Central memory CD8-positive, alpha-beta T cell (primary cell): ENCODE measurements at regions not wholly inside any gene's neighbourhood (a gene's known extent, or its start where the extent isn't known, plus 50 kb on each side); places are given as distances from the start of the nearest gene placed in this dataset.
"Not testable (repeated sequence)": the region's sequence is repeated elsewhere in the genome, so short reads cannot be mapped to it uniquely, and the experiment has no call there.

ENCODE experiments used
- ATAC-seq: fragments of 150-1000 bp; cut with Tn5 transposase; replicated peaks from 2 replicates; pipeline ENCODE4 v1.10.0; 2022; ENCODE audit warnings: mild to moderate bottlenecking, moderate FRiP score, moderate number of reproducible peaks; ENCODE audit not compliant: poor library complexity, severe bottlenecking; ENCODE audit errors: extremely low read depth
- DNase-seq, 2 donors: peaks; one replicate each; pipeline ENCODE4 v3.0.0; 2021; ENCODE audit warnings: low spot score in 2 of 2
- H3K27ac Mint-ChIP-seq: one replicate; pipeline ENCODE4 v1.8.0; 2022; ENCODE audit warnings: low read depth, mild to moderate bottlenecking, moderate library complexity, mixed read lengths
- H3K27me3 Mint-ChIP-seq: one replicate; pipeline ENCODE4 v1.8.0; 2022; ENCODE audit warnings: mixed read lengths
- H3K36me3 Mint-ChIP-seq: one replicate; pipeline ENCODE4 v1.8.0; 2022; ENCODE audit warnings: mild to moderate bottlenecking, moderate library complexity, mixed read lengths; ENCODE audit not compliant: insufficient read depth
- H3K4me1 Mint-ChIP-seq: one replicate; pipeline ENCODE4 v1.8.0; 2022; ENCODE audit warnings: mixed read lengths
- H3K4me3 Mint-ChIP-seq: one replicate; pipeline ENCODE4 v1.8.0; 2022; ENCODE audit warnings: mild to moderate bottlenecking, moderate library complexity, mixed read lengths
- H3K9me3 Mint-ChIP-seq: one replicate; pipeline ENCODE4 v1.8.0; 2022; ENCODE audit warnings: mixed read lengths

GRCh38 chr6:8839626-8840025 is 404.3 kb upstream of the SLC35B3 start:
- ATAC-seq (no peak), DNase-seq (no peak)
- Mint-ChIP-seq H3K4me3 (no peak overlapping the region), H3K27me3 (no peaks in the 10 kb centered on the region), H3K9me3 (peaks cover 6% of the 10 kb centered on the region), H3K27ac (no peak overlapping the region), H3K36me3 (no peaks in the 10 kb centered on the region), H3K4me1 (no peaks in the 10 kb centered on the region)

- Mint-ChIP-seq H3K4me1 (no peaks in the 10 kb centered on the region), H3K27me3 (no peaks in the 10 kb centered on the region), H3K27ac (no peak overlapping the region), H3K9me3 (peaks cover 4% of the 10 kb centered on the region), H3K36me3 (no peaks in the 10 kb centered on the region), H3K4me3 (no peak overlapping the region)
- DNase-seq (no peak), ATAC-seq (no peak)
These were observed 402.0 kb upstream of the SLC35B3 start for GRCh38 chr6:8837343-8837742.

GRCh38 chr6:8832695-8833094 is 397.4 kb upstream of the SLC35B3 start:
- H3K4me1 Mint-ChIP-seq, ATAC-seq, H3K9me3 Mint-ChIP-seq, DNase-seq, H3K27me3 Mint-ChIP-seq, H3K27ac Mint-ChIP-seq, H3K36me3 Mint-ChIP-seq, H3K4me3 Mint-ChIP-seq: not testable (repeated sequence)

GRCh38 chr6:8831366-8832152 is 396.2 kb upstream of the SLC35B3 start:
- Mint-ChIP-seq H3K27ac (no peak overlapping the region), H3K9me3 (peaks cover 6% of the 10 kb centered on the region), H3K27me3 (no peaks in the 10 kb centered on the region), H3K4me3 (no peak overlapping the region), H3K36me3 (no peaks in the 10 kb centered on the region), H3K4me1 (no peaks in the 10 kb centered on the region)
- no peak for DNase-seq
- ATAC-seq, result no peak

GRCh38 chr6:8830794-8831193 is 395.4 kb upstream of the SLC35B3 start:
- Mint-ChIP-seq H3K4me3 (no peak overlapping the region), H3K4me1 (no peaks in the 10 kb centered on the region), H3K27me3 (no peaks in the 10 kb centered on the region), H3K9me3 (peaks cover 11% of the 10 kb centered on the region), H3K36me3 (no peaks in the 10 kb centered on the region), H3K27ac (no peak overlapping the region)
- ATAC-seq, result no peak
- DNase-seq, result no peak

GRCh38 chr6:8829796-8830195 is 394.5 kb upstream of the SLC35B3 start:
- no peaks in the 10 kb centered on the region for H3K4me1 Mint-ChIP-seq
- H3K27me3 Mint-ChIP-seq, result no peaks in the 10 kb centered on the region
- no peak for ATAC-seq
- no peaks in the 10 kb centered on the region for H3K36me3 Mint-ChIP-seq
- no peak for DNase-seq
- peaks cover 11% of the 10 kb centered on the region for H3K9me3 Mint-ChIP-seq
- no peak overlapping the region for H3K4me3 Mint-ChIP-seq
- H3K27ac Mint-ChIP-seq, result no peak overlapping the region

- no peaks in the 10 kb centered on the region for H3K27me3 Mint-ChIP-seq
- no peaks in the 10 kb centered on the region for H3K4me1 Mint-ChIP-seq
- ATAC-seq (no peak), DNase-seq (no peak)
- no peaks in the 10 kb centered on the region for H3K36me3 Mint-ChIP-seq
- H3K4me3 Mint-ChIP-seq, result no peak overlapping the region
- H3K27ac Mint-ChIP-seq, result no peak overlapping the region
- H3K9me3 Mint-ChIP-seq, result peaks cover 7% of the 10 kb centered on the region
These were observed 394.0 kb upstream of the SLC35B3 start for GRCh38 chr6:8829296-8829695.

GRCh38 chr6:8828376-8828775 is 393.0 kb upstream of the SLC35B3 start:
- H3K27me3 Mint-ChIP-seq, result no peaks in the 10 kb centered on the region
- no peak for DNase-seq
- no peaks in the 10 kb centered on the region for H3K36me3 Mint-ChIP-seq
- H3K4me1 Mint-ChIP-seq, result no peaks in the 10 kb centered on the region
- peaks cover 7% of the 10 kb centered on the region for H3K9me3 Mint-ChIP-seq
- no peak overlapping the region for H3K4me3 Mint-ChIP-seq
- H3K27ac Mint-ChIP-seq, result no peak overlapping the region
- ATAC-seq, result no peak

GRCh38 chr6:8825726-8826125 is 390.4 kb upstream of the SLC35B3 start:
- Mint-ChIP-seq H3K27me3 (no peaks in the 10 kb centered on the region), H3K4me3 (no peak overlapping the region), H3K27ac (no peak overlapping the region), H3K36me3 (no peaks in the 10 kb centered on the region), H3K9me3 (peaks cover 7% of the 10 kb centered on the region), H3K4me1 (no peaks in the 10 kb centered on the region)
- no peak for DNase-seq
- ATAC-seq, result no peak

GRCh38 chr6:8821981-8822381 is 386.6 kb upstream of the SLC35B3 start:
- ATAC-seq (no peak), DNase-seq (no peak)
- Mint-ChIP-seq H3K9me3 (peaks cover 12% of the 10 kb centered on the region), H3K27ac (no peak overlapping the region), H3K36me3 (no peaks in the 10 kb centered on the region), H3K4me3 (no peak overlapping the region), H3K27me3 (no peaks in the 10 kb centered on the region), H3K4me1 (no peaks in the 10 kb centered on the region)

GRCh38 chr6:8820313-8820712 is 385.0 kb upstream of the SLC35B3 start:
- DNase-seq (no peak), ATAC-seq (no peak)
- Mint-ChIP-seq H3K4me3 (no peak overlapping the region), H3K9me3 (peaks cover 5% of the 10 kb centered on the region), H3K4me1 (no peaks in the 10 kb centered on the region), H3K27me3 (no peaks in the 10 kb centered on the region), H3K36me3 (no peaks in the 10 kb centered on the region), H3K27ac (no peak overlapping the region)

- Mint-ChIP-seq H3K9me3 (peaks cover 5% of the 10 kb centered on the region), H3K27ac (no peak overlapping the region), H3K36me3 (no peaks in the 10 kb centered on the region), H3K27me3 (no peaks in the 10 kb centered on the region), H3K4me1 (no peaks in the 10 kb centered on the region), H3K4me3 (no peak overlapping the region)
- ATAC-seq, result no peak
- DNase-seq, result no peak
These were observed 384.1 kb upstream of the SLC35B3 start for GRCh38 chr6:8819446-8819845.

- Mint-ChIP-seq H3K27me3 (no peaks in the 10 kb centered on the region), H3K27ac (no peak overlapping the region), H3K36me3 (no peaks in the 10 kb centered on the region), H3K4me3 (no peak overlapping the region), H3K9me3 (peaks cover 11% of the 10 kb centered on the region), H3K4me1 (no peaks in the 10 kb centered on the region)
- no peak for DNase-seq
- ATAC-seq, result no peak
These were observed 379.2 kb upstream of the SLC35B3 start for GRCh38 chr6:8814440-8815000.
